HFF-Myc (cell line): ENCODE measurements at regions not wholly inside any gene's neighbourhood (a gene's known extent, or its start where the extent isn't known, plus 50 kb on each side); places are given as distances from the start of the nearest gene placed in this dataset.

Experiments
- DNase-seq: peaks from one replicate; pipeline ENCODE4 v3.0.0-alpha.2; 2011; ENCODE audit warnings: low read depth; ENCODE audit errors: extremely low read depth
- H3K4me3 ChIP-seq: replicated peaks from 2 replicates; pipeline ENCODE4 v1.5.1; 2011; ENCODE audit warnings: low read depth, mild to moderate bottlenecking, control low read depth, low read length
- TF ChIP-seq, protein P1 (sequence below): IDR thresholded peaks from 2 replicates; pipeline ENCODE4 v1.5.1; 2012; ENCODE audit warnings: mild to moderate bottlenecking, low read depth, low read length, control low read depth; ENCODE audit errors: missing control alignments

DNA sequence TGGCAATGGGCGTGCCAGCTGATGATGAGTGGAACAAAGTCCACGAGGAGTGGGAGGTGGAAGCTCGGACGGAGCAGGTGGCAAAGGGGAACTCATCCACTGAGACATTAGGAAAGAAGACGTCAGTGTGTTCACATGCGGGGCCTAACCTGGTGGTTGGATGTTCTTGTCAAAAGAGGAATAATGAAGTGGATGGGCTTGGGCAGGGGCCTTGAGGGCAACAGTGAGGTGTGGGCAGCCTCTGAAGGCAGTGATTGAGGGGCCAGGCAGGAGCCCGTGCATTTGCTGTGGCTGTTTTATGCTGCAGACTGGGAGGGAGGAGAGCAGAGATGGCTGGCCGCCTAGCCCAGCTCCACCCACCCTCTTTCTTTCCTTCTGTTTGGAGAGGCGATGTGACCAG lies 74.5 kb downstream of the LRRC30 start:
- TF ChIP-seq, protein P1, sequence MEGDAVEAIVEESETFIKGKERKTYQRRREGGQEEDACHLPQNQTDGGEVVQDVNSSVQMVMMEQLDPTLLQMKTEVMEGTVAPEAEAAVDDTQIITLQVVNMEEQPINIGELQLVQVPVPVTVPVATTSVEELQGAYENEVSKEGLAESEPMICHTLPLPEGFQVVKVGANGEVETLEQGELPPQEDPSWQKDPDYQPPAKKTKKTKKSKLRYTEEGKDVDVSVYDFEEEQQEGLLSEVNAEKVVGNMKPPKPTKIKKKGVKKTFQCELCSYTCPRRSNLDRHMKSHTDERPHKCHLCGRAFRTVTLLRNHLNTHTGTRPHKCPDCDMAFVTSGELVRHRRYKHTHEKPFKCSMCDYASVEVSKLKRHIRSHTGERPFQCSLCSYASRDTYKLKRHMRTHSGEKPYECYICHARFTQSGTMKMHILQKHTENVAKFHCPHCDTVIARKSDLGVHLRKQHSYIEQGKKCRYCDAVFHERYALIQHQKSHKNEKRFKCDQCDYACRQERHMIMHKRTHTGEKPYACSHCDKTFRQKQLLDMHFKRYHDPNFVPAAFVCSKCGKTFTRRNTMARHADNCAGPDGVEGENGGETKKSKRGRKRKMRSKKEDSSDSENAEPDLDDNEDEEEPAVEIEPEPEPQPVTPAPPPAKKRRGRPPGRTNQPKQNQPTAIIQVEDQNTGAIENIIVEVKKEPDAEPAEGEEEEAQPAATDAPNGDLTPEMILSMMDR = no peak
- no peak overlapping the region for H3K4me3 ChIP-seq
- no peak for DNase-seq

DNA sequence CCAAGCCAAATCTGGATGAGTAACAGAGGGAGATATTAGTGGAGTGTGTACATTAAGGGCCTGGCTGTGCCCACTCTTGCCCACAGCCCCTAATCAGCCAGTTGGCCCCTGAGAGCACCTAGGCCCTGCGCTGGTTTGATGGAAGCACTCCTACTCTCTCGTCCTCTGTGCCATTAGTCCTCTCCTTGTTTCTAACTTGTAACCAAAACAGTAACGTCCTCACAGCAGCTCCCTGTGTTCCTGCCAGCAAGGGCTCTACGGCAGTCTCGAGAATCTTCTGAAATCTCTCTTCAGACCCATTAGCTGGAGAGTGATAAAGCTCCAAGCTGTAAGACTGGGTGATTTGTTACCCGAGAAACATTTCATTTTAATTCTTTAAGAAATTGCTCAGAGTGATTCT lies 76.1 kb downstream of the LRRC30 start:
- DNase-seq = no peak
- TF ChIP-seq, protein P1 = no peak
- H3K4me3 ChIP-seq = no peak overlapping the region

DNA sequence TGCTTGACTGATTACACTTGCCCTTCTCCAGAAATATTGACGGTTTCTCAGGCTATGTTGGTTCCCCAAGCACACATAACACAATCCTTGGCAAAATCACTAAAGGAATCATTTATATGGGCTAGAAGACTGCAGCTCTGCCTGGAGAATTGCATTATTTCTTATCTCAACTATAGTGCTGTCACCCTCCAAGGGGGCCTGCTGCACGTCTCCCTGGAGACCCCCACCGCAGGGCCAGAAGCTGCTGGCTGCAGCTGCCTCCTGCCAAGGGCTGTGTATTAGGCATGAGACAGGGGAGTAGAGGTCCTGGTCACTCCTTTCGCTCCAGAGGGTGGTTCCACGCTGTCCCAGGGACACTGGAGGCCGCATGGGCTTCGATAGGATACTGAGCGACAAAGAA lies 76.6 kb downstream of the LRRC30 start:
- no peak for DNase-seq
- no peak overlapping the region for H3K4me3 ChIP-seq

DNA sequence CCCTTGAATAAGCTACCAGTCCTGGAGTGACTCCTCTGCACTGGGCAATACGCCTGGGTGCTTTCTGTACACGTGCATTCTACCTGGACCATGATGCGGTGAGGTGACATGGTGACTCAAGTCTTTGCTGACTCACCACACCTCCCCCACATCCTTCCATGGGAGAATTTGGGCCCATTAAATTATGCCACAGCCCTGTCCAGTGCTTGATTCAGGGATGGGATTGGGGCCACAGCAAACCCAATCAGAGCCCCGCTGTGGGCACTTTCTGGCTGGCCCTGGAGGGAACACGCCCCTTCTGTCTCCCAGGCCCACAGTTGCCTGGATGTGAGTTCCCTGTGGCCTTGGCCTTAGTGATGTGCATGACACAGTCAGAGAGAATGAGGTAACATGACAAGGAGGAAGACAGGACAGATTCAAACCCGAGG lies 86.9 kb downstream of the LRRC30 start:
- DNase-seq = no peak
- TF ChIP-seq, protein P1 = no peak

More for the DNA sequence above, 76.6 kb downstream of the LRRC30 start:
- TF ChIP-seq, protein P1 = no peak

DNA sequence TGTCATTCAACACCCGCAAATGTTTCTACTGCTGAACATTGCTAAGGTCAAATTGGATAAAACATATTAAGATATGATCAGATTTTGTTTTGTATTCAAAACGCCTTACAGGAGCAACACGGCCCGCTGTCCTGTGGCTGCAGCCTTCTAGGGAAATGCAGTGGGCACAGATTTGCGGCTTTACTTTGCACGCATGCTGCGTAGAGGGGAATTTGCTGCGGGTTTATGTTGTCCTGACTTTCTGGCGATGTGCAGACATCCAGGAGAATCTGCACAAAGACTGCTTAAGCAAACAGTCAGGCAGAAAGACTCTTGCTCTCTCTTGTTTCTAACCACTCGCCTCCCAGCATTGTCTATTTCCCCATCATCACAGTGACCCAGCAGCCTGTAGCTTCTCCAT lies 88.3 kb downstream of the LRRC30 start:
- H3K4me3 ChIP-seq = no peak overlapping the region
- TF ChIP-seq, protein P1 = no peak
- DNase-seq = no peak

More for the DNA sequence above, 86.9 kb downstream of the LRRC30 start:
- H3K4me3 ChIP-seq = no peak overlapping the region

DNA sequence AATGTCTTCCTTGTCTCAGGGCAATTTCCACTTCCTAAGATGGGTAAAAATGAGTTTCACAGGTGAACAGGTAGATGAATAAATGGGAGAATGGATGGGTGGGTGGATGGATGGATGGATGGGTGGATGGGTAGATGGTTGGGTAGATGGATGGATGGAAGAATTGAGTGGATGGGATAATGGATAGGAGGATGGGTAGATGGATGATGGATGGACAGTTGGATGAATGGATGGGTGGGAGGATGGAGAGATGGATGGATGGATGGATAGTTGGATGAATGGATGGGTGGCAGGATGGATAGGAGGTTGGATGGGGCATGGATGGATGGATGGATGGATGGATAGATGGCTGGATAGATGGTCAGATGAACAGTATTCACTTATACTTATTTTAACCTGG lies 90.9 kb downstream of the LRRC30 start:
- TF ChIP-seq, protein P1 = no peak
- no peak for DNase-seq
- H3K4me3 ChIP-seq = no peak overlapping the region

DNA sequence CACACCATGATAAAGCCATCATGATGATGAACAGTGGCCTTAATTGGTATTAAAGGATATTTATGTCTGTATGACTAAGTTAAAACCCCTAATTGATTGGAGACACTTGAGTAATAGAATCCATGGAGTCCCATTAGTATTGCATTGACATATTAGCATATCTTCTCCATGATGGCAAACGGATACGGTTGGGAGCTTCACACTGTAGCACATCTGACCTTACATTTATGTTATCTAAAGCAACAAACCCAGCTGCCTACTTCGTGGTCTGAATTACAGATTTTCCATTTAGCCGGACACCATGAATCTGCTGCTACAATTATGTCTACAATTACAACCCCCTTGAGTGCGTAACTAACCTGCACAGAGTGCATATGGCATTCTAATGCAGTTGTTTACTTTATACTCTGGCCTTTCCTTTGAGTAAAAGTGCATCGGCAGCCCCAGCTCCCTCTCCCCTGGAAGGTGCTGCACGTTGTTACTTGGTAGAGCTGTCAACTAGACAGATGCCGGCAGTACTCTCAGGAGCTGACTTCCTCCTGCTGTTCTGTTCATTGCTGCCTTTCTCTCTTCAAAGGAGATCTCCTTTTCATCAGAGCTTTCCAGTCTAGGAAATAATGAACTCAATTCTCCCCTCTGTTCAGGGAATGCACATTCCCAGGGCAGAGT lies 92.1 kb downstream of the LRRC30 start:
- no peak overlapping the region for H3K4me3 ChIP-seq
- TF ChIP-seq, protein P1 = no peak
- no peak for DNase-seq
